K562 (cell line): ENCODE measurements at regions not wholly inside any gene's neighbourhood (a gene's known extent, or its start where the extent isn't known, plus 50 kb on each side); places are given as distances from the start of the nearest gene placed in this dataset.

Experiments
- BHLHE40 ChIP-seq: IDR thresholded peaks from 2 replicates; pipeline ENCODE4 v1.6.1; 2011; ENCODE audit warnings: low read length, improper control_type of control experiment
- CXXC5 ChIP-seq: fragments of 250-450 bp; sonication (Bioruptor Pico); IDR thresholded peaks from 2 replicates; pipeline ENCODE4 v1.8.0; 2022; ENCODE audit warnings: inconsistent platforms, mild to moderate bottlenecking, moderate library complexity
- LEF1 ChIP-seq: fragments of 450-650 bp; IDR thresholded peaks from 2 replicates; pipeline ENCODE4 v1.6.1; 2016; ENCODE audit warnings: mild to moderate bottlenecking
- ZNF184 ChIP-seq: sonication (generic); formaldehyde crosslinking; IDR thresholded peaks from 2 replicates; pipeline ENCODE4 v1.5.0; 2020; ENCODE audit warnings: missing genetic modification reagents
- TF ChIP-seq, protein P1 (sequence below): fragments of 250-450 bp; sonication (Bioruptor Pico); IDR thresholded peaks from 2 replicates; pipeline ENCODE4 v1.8.0; 2022; ENCODE audit warnings: inconsistent platforms
- TF ChIP-seq, protein P2 (sequence below): fragments of 250-450 bp; sonication (Bioruptor Pico); IDR thresholded peaks from 2 replicates; pipeline ENCODE4 v1.4.0; 2020; ENCODE audit warnings: mild to moderate bottlenecking
- TF ChIP-seq, protein P3 (sequence below): fragments of 250-450 bp; sonication (Bioruptor Pico); IDR thresholded peaks from 2 replicates; pipeline ENCODE4 v1.5.0; 2020; ENCODE audit warnings: mild to moderate bottlenecking, borderline replicate concordance

DNA sequence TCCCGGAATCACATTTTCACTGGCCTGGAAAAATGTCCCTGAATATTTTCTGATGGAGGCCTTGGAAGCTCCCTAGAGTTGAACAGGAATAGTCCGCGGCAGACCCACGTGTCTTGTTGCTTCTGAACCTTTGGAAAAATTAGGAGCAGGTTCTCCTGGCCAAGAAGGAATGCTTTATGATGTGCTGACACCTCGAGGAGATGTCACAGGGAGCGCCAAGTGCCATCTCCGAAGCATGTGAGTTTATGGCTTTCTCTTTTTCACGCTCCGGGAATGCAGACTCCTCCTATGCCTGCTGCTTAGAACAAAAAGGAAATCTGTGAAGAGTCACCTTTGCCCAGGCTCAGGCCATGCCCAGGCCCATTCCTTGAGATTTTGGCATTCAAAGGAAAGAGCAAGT lies 84.6 kb downstream of the BOD1 start (continued):
- TF ChIP-seq, protein P1, sequence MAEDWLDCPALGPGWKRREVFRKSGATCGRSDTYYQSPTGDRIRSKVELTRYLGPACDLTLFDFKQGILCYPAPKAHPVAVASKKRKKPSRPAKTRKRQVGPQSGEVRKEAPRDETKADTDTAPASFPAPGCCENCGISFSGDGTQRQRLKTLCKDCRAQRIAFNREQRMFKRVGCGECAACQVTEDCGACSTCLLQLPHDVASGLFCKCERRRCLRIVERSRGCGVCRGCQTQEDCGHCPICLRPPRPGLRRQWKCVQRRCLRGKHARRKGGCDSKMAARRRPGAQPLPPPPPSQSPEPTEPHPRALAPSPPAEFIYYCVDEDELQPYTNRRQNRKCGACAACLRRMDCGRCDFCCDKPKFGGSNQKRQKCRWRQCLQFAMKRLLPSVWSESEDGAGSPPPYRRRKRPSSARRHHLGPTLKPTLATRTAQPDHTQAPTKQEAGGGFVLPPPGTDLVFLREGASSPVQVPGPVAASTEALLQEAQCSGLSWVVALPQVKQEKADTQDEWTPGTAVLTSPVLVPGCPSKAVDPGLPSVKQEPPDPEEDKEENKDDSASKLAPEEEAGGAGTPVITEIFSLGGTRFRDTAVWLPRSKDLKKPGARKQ (CRISPR knock-in tag) = no peak
- no peak for TF ChIP-seq CXXC5 (CRISPR knock-in tag)
- TF ChIP-seq, protein P2, sequence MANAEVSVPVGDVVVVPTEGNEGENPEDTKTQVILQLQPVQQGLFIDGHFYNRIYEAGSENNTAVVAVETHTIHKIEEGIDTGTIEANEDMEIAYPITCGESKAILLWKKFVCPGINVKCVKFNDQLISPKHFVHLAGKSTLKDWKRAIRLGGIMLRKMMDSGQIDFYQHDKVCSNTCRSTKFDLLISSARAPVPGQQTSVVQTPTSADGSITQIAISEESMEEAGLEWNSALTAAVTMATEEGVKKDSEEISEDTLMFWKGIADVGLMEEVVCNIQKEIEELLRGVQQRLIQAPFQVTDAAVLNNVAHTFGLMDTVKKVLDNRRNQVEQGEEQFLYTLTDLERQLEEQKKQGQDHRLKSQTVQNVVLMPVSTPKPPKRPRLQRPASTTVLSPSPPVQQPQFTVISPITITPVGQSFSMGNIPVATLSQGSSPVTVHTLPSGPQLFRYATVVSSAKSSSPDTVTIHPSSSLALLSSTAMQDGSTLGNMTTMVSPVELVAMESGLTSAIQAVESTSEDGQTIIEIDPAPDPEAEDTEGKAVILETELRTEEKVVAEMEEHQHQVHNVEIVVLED = no peak
- TF ChIP-seq LEF1 = no peak
- TF ChIP-seq, protein P3, sequence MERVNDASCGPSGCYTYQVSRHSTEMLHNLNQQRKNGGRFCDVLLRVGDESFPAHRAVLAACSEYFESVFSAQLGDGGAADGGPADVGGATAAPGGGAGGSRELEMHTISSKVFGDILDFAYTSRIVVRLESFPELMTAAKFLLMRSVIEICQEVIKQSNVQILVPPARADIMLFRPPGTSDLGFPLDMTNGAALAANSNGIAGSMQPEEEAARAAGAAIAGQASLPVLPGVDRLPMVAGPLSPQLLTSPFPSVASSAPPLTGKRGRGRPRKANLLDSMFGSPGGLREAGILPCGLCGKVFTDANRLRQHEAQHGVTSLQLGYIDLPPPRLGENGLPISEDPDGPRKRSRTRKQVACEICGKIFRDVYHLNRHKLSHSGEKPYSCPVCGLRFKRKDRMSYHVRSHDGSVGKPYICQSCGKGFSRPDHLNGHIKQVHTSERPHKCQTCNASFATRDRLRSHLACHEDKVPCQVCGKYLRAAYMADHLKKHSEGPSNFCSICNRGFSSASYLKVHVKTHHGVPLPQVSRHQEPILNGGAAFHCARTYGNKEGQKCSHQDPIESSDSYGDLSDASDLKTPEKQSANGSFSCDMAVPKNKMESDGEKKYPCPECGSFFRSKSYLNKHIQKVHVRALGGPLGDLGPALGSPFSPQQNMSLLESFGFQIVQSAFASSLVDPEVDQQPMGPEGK (CRISPR knock-in tag) = no peak
- no peak for TF ChIP-seq ZNF184 (CRISPR knock-in tag)
- no peak for TF ChIP-seq BHLHE40
